GM23338 (cell line): ENCODE measurements at regions not wholly inside any gene's neighbourhood (a gene's known extent, or its start where the extent isn't known, plus 50 kb on each side); places are given as distances from the start of the nearest gene placed in this dataset.

Source experiments
- CREB1 ChIP-seq: fragments of 250-450 bp; sonication (Bioruptor Pico); IDR thresholded peaks from 2 replicates; pipeline ENCODE4 v1.5.0; 2020; ENCODE audit warnings: low read depth, mild to moderate bottlenecking, moderate library complexity
- ETS1 ChIP-seq: IDR thresholded peaks from 2 replicates; pipeline ENCODE4 v1.6.1; 2016; ENCODE audit warnings: antibody characterized with exemption
- EZH2 ChIP-seq: fragments of 200-600 bp; sonication (generic); IDR thresholded peaks from one replicate; pipeline ENCODE4 v1.8.0; 2017; ENCODE audit warnings: antibody characterized with exemption, mild to moderate bottlenecking, low read depth; ENCODE audit not compliant: unreplicated experiment
- NANOG ChIP-seq: IDR thresholded peaks from 2 replicates; pipeline ENCODE4 v1.6.1; 2016; ENCODE audit warnings: antibody characterized with exemption, borderline replicate concordance
- STAT1 ChIP-seq: IDR thresholded peaks from one replicate; pipeline ENCODE4 v1.6.1; 2016; ENCODE audit warnings: antibody characterized with exemption; ENCODE audit not compliant: unreplicated experiment
- ZNF114 ChIP-seq: fragments of 250-450 bp; sonication (Bioruptor Pico); IDR thresholded peaks from 2 replicates; pipeline ENCODE4 v1.5.0; 2020; ENCODE audit warnings: mild to moderate bottlenecking, moderate library complexity
- ZNF331 ChIP-seq: fragments of 250-450 bp; sonication (Bioruptor Pico); IDR thresholded peaks from 2 replicates; pipeline ENCODE4 v1.5.0; 2020; ENCODE audit warnings: low read depth, mild to moderate bottlenecking, moderate library complexity
- ZNF462 ChIP-seq: fragments of 250-450 bp; sonication (Bioruptor Pico); IDR thresholded peaks from 2 replicates; pipeline ENCODE4 v1.5.0; 2020; ENCODE audit warnings: mild to moderate bottlenecking, moderate library complexity
- TF ChIP-seq, protein P1 (sequence below): IDR thresholded peaks from one replicate; pipeline ENCODE4 v1.6.1; 2018; ENCODE audit warnings: antibody characterized with exemption; ENCODE audit not compliant: unreplicated experiment

GRCh38 chr14:64645220-64645892 lies 58.9 kb upstream of the PLEKHG3 start (continued):
- TF ChIP-seq ZNF462 (peak; percentile 64), ETS1 (peak; percentile 63; the same call in 1 of the 2 replicates), CREB1 (CRISPR knock-in tag) (no peak), ZNF114 (no peak), ZNF331 (CRISPR knock-in tag) (no peak), NANOG (peak; percentile 23; the same call in 1 of the 2 replicates), STAT1 (no peak), EZH2 (no peak)
- TF ChIP-seq, protein P1, sequence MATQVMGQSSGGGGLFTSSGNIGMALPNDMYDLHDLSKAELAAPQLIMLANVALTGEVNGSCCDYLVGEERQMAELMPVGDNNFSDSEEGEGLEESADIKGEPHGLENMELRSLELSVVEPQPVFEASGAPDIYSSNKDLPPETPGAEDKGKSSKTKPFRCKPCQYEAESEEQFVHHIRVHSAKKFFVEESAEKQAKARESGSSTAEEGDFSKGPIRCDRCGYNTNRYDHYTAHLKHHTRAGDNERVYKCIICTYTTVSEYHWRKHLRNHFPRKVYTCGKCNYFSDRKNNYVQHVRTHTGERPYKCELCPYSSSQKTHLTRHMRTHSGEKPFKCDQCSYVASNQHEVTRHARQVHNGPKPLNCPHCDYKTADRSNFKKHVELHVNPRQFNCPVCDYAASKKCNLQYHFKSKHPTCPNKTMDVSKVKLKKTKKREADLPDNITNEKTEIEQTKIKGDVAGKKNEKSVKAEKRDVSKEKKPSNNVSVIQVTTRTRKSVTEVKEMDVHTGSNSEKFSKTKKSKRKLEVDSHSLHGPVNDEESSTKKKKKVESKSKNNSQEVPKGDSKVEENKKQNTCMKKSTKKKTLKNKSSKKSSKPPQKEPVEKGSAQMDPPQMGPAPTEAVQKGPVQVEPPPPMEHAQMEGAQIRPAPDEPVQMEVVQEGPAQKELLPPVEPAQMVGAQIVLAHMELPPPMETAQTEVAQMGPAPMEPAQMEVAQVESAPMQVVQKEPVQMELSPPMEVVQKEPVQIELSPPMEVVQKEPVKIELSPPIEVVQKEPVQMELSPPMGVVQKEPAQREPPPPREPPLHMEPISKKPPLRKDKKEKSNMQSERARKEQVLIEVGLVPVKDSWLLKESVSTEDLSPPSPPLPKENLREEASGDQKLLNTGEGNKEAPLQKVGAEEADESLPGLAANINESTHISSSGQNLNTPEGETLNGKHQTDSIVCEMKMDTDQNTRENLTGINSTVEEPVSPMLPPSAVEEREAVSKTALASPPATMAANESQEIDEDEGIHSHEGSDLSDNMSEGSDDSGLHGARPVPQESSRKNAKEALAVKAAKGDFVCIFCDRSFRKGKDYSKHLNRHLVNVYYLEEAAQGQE, result no peak
